Stimulated activated CD4-positive, alpha-beta T cell treated with anti-CD3 and anti-CD28 coated beads, TNF-alpha, amount 100 ng/mL, for 4 hours (primary cell): ENCODE measurements at regions not wholly inside any gene's neighbourhood (a gene's known extent, or its start where the extent isn't known, plus 50 kb on each side); places are given as distances from the start of the nearest gene placed in this dataset.

Experiments used
- DNase-seq, 3 experiments: peaks; one replicate each; pipeline ENCODE4 v3.0.0-alpha.2; 2020; ENCODE audit warnings: low read depth in 3 of 3

- DNase-seq = no peak
Observed at GRCh38 chr3:107247116-107247515, 130.1 kb upstream of the CCDC54 start.

DNA sequence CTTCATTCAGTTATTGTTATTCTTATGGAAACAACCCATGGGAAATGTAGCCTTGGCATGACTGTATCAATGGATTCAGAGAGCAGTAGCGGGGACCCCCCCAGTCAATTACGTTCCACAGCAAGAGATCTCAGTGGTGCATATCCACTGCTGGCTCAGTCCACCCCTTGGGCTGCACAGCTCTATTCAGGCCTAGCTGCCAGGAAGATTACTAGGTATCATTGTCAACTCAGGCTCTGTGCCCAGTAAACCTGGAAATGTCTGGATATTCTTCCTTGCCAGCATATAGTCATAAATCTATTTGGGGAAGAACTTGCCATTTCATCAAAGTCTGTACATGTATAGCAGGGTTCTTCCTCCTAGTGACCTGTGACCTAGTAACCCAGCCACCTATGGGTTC is 128.1 kb upstream of the CCDC54 start:
- DNase-seq = no peak

- DNase-seq = no peak
Observed at GRCh38 chr3:107250221-107250620, 127.0 kb upstream of the CCDC54 start.

DNA sequence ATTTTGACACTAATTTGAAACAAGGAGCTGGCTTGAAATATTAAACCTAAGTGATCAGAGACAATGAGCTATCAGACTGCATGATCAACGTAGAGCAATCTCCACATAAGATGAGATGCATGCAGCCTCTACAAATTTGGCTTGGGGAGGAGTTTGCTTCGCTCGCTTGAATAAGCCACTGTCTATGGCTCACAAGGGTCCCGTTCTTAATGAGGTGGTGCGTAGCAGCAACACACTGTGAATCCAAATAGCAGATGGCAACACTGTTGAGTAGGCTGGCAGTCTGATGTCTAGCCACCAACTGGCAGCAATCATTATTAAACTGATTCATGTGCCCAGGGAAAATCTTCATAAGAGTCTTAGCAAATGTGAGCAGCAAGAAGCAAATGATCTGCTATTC is 125.4 kb upstream of the CCDC54 start:
- no peak for DNase-seq

- no peak for DNase-seq
Observed at GRCh38 chr3:107256963-107257362, 120.3 kb upstream of the CCDC54 start.

DNA sequence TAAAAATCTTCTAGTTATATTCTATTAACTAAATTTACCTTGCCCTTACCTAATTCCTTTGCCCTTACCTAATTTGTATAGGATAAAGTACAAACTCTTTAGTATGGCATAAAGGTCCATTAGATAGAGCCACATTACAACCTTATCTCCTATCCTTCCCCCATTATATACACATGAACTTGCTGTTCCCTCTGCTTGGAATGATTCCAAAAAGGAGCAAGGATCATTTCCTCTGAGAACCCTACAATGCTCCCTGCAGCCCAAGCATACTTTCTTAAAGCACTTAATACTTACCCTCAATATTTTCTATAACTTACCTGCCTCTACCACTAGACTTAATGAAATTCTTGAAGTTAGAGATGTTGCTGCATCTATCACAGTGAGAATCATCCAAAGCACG is 118.9 kb upstream of the CCDC54 start:
- no peak for DNase-seq

DNA sequence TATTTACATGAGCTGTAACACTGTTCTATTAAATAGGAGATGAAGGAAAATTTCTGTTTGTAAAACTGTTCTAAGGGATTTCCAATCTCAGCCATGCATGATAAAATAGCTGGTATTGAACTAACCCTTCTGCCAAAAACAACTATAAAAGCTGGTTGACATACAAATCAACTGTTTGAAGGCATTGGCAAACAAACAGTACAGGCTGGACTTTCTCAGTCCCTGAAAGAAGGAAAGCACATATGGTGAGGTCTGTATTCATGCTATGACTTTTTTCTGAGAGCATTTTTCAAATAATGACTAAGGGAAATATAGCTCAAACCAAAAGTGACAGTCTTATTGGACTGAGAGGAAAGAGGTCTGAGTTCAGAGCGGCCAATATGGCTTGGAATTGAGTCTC is 117.0 kb upstream of the CCDC54 start:
- DNase-seq = no peak

- DNase-seq = no peak
Observed at GRCh38 chr3:107263269-107264021, 113.8 kb upstream of the CCDC54 start.

DNA sequence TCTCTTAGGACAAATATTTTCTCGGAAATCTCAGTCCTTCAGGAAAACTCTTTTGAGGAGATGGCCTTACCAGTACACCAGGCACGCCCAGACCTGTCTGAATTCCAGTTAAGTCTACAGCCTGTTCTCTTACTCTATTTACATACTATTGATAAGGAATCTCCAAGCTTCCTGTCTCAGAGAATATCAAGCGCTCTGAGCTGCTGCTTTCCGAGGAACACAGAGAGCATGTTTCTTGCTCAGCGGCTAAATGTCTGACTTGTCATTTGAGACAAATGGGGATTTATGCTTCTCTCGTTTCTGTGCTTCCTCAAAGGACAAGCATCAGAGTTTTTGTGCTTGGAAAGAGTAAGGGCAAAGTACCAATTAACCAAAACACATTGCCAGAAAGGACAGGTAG is 112.4 kb upstream of the CCDC54 start:
- DNase-seq = no peak

GRCh38 chr3:107265526-107265925 is 111.7 kb upstream of the CCDC54 start:
- no peak for DNase-seq

DNA sequence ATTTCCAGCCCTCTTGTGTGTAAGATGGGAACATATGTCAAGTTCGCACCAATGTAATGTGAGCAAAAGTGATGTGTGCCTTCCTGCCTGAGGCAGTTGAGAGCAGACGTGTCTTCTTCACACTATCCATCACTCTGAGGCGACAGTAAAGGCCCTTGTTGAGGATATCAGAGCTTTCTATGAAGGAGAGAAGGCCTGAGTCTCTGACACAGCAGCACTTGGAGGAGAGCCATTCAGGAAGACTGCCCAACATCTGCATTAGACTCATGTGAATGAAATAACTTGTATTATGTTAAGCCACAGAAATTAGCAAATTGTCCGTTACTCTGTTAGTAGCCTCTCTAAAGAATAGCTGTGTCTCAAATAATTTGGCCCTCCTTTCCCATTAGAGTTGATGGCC is 108.8 kb upstream of the CCDC54 start:
- no peak for DNase-seq

- DNase-seq = no peak
Observed at GRCh38 chr3:107269136-107269535, 108.1 kb upstream of the CCDC54 start.

DNA sequence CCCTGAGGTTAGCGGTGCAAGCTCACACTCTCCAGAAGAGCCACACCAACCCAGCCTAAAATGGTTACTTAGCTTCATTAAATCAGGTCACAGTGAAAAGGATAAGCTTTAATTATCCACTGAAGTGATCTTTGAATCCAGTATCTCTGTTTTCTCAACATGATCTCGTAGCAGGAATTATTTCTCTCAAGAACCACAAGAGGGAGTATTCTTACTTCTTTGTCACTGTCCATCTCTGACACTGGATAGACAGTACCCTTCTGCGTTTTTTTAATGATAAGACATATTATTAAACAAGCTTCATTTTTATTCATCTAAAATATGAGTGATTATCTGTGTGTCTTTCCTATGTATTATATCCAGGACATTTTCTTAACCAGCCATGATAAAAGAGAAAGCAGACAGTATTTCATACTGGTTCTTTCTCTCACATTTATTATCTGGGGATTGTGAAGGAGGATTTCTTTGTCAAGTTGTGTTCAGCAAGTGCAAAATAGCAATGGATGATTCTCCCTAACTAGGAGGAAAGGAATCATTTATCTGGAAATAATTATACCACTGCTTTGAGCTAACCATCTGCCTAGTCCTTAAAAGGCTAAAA is 105.4 kb upstream of the CCDC54 start:
- DNase-seq = no peak

DNA sequence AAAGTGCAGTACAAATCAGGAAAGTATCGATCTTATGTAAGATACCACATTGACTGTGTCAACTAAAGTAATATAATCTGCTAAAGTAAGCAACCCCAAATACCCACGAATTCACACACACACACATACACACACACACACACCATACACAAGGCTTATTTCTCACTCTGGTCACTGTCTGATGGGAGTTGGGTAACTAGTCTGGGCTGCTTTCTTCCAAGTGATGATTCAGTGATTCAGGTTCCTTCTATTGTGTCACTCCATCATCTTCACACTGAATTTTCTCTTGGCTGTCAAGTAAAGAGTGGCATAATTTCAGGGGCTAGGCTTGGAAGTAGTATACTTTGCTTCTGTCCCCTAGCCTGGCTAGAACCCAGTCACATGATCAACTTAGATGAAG is 104.8 kb upstream of the CCDC54 start:
- DNase-seq = no peak

GRCh38 chr3:107272885-107273284 is 104.4 kb upstream of the CCDC54 start:
- no peak for DNase-seq

DNA sequence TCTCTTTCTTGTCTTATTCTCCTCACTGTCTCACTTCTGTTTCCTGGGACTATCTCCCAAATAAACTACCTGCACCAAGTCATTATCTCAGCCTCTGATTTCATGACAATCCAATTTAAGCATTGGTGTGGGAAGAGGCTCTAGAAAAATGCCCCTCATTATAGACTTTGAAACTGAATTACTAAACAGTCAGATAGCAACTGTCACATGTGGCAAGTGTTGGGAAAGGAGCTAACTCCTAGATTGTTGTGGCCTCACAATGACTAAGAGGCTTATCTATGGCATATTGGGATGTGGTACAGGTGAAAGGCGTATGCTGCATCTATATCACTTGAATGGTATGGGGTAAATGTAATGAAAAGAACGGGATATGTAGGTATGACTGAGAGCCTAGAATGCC is 103.5 kb upstream of the CCDC54 start:
- DNase-seq = no peak

DNA sequence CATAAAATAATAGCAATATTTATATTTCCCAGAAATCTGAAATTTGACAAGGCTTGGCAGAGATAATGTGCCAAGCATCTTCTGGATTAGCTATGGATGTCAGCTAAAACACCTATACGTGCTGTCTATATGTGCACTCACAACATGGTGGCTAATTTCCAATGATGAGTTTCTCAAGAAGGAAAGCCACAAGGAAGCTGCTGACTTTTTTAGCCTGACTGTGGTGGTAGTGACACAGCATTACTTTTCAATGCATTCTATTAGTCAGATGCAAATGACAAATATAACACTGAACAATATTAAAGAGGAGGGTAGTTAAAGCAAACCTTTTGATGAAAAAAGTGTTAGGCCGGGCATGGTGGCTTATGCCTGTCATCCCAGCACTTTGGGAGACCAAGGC is 101.7 kb upstream of the CCDC54 start:
- DNase-seq = no peak

- no peak for DNase-seq
Observed at GRCh38 chr3:107283948-107284347, 93.3 kb upstream of the CCDC54 start.

DNA sequence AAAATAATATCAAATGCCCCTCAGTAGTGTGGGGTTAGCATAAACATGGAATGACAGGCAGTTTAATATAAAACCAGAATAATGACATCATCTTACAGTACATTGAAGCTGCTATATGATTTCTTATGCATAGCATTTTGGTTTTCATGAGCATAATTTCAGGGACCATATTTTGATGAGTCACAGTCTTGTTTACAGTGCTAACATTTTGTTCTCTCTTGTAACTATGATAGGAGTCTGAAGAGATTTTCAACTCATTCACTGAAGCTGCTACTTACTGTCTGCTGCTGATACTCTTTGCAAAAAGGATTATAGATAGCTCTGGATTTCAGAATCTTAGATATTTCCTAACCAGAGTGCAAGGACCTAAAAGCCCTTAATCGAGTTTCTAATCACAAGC is 92.6 kb upstream of the CCDC54 start:
- DNase-seq = no peak

DNA sequence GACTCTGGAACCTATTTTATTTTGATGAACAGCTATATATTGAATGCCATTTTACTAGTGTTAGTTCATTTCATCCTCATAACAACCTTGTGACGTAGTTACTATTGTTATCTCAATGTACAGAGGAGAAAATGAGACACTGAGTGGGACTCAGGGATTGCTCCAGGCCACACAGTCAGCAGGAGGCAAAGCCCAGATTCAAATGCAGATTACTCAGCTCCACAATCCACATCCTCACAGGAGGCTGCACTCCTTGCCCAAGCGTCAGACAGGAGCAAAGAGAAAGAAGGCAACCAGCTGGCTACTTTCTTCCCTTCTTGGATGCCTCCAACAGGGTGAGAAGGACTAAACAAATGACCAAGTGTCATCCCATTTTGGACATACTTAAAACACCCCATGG is 92.0 kb upstream of the CCDC54 start:
- DNase-seq = no peak

DNA sequence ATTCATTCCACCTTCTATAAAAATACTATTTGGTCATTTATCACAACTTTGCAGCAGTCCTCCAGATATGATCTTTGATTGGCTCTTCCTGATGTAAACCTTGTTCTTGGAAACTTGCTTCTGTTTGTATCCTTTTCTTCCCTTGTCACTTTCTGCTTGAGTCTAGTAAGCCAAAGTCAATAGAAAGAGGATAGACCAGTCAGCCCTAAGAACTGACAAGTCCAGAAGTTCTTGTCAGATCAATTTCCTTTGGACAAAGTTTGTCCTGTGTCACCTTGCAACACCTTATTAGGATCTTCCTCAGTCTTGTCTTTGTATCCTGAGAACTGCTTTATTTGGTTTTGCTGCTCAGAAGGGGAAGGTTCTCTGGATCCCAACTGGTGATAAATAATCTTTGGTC is 87.9 kb upstream of the CCDC54 start:
- DNase-seq = no peak

GRCh38 chr3:107294117-107294516 is 83.1 kb upstream of the CCDC54 start:
- DNase-seq = no peak

- DNase-seq = no peak
Observed at GRCh38 chr3:107297597-107297996, 79.6 kb upstream of the CCDC54 start.

- no peak for DNase-seq
Observed at GRCh38 chr3:107307205-107307604, 70.0 kb upstream of the CCDC54 start.
